ENCODE measurements at regions not wholly inside any gene's neighbourhood (a gene's known extent, or its start where the extent isn't known, plus 50 kb on each side); places are given as distances from the start of the nearest gene placed in this dataset.

GRCh38 chr17:71658996-71659395, 461.8 kb upstream of the SOX9 start:
- no peak for TF ChIP-seq CTCF (optimal IDR thresholded peaks at IDR 0.05 in 1 of 3, IDR thresholded peaks at IDR 0.05 in 1 of 3, conservative IDR thresholded peaks at IDR 0.05 in 1 of 3; ENCODE audit: extremely low read depth in 1 of 3, insufficient read depth in 2 of 3, low read length in 3 of 3)
- no peak for TF ChIP-seq EZH2 (IDR thresholded peaks at IDR 0.05; ENCODE audit: low read length)

Measured in keratinocyte (primary cell).